GM23338 (cell line): ENCODE measurements at regions not wholly inside any gene's neighbourhood (a gene's known extent, or its start where the extent isn't known, plus 50 kb on each side); places are given as distances from the start of the nearest gene placed in this dataset.

ENCODE experiments used
- ATAC-seq: fragments of 200-7000 bp; cut with Tn5 transposase; 3 replicates; pipeline ENCODE4 v1.9.1; 2020
- DNase-seq: peaks from one replicate; pipeline ENCODE4 v3.0.0-alpha.2; 2015; ENCODE audit warnings: low spot score
- H2AFZ ChIP-seq: fragments of 200-600 bp; sonication (generic); 2 replicates; pipeline ENCODE4 v1.8.0; 2016; ENCODE audit warnings: antibody characterized with exemption, mild to moderate bottlenecking, moderate library complexity
- H3F3A ChIP-seq: fragments of 200-600 bp; sonication (generic); replicated peaks from 2 replicates; pipeline ENCODE4 v1.8.0; 2017; ENCODE audit warnings: antibody characterized with exemption, mixed run types, low read depth
- H3K27ac ChIP-seq: fragments of 200-600 bp; sonication (generic); 2 replicates; pipeline ENCODE4 v1.6.1; 2016; ENCODE audit warnings: low read depth
- H3K27me3 ChIP-seq: fragments of 200-600 bp; sonication (generic); 2 replicates; pipeline ENCODE4 v1.8.0; 2016; ENCODE audit warnings: mild to moderate bottlenecking, mixed run types, moderate library complexity; ENCODE audit not compliant: insufficient read depth
- H3K36me3 ChIP-seq: fragments of 200-600 bp; sonication (generic); 2 replicates; pipeline ENCODE4 v1.8.0; 2016; ENCODE audit warnings: mild to moderate bottlenecking; ENCODE audit not compliant: insufficient read depth
- H3K4me1 ChIP-seq: fragments of 200-600 bp; sonication (generic); 2 replicates; pipeline ENCODE4 v1.8.0; 2016; ENCODE audit warnings: mild to moderate bottlenecking, moderate library complexity; ENCODE audit not compliant: insufficient read depth
- H3K4me2 ChIP-seq: fragments of 200-600 bp; sonication (generic); 2 replicates; pipeline ENCODE4 v1.7.1; 2017; ENCODE audit warnings: mixed run types
- H3K4me3 ChIP-seq: fragments of 200-600 bp; sonication (generic); 2 replicates; pipeline ENCODE4 v1.6.1; 2016; ENCODE audit warnings: mixed run types
- H3K79me2 ChIP-seq: fragments of 200-600 bp; sonication (generic); replicated peaks from 2 replicates; pipeline ENCODE4 v1.8.0; 2017; ENCODE audit warnings: mild to moderate bottlenecking; ENCODE audit not compliant: insufficient read depth
- H3K9me2 ChIP-seq: fragments of 200-600 bp; sonication (generic); 2 replicates; pipeline ENCODE4 v1.8.0; 2017; ENCODE audit not compliant: insufficient read depth
- H4K20me1 ChIP-seq: fragments of 200-600 bp; sonication (generic); replicated peaks from 2 replicates; pipeline ENCODE4 v1.8.0; 2017; ENCODE audit warnings: mild to moderate bottlenecking; ENCODE audit not compliant: insufficient read depth
- H3K27ac Mint-ChIP-seq: 2 replicates; pipeline ENCODE4 v1.8.0; 2020; ENCODE audit warnings: inconsistent platforms, mild to moderate bottlenecking, moderate library complexity, mixed read lengths
- H3K27me3 Mint-ChIP-seq: 3 replicates; pipeline ENCODE4 v1.8.0; 2022; ENCODE audit warnings: low read depth, mild to moderate bottlenecking, moderate library complexity, mixed read lengths, inconsistent platforms; ENCODE audit not compliant: insufficient read depth, poor library complexity
- H3K36me3 Mint-ChIP-seq: 3 replicates; pipeline ENCODE4 v1.8.0; 2021; ENCODE audit warnings: low read depth, mild to moderate bottlenecking, inconsistent platforms, moderate library complexity, mixed read lengths
- H3K4me1 Mint-ChIP-seq: 3 replicates; pipeline ENCODE4 v1.8.0; 2020; ENCODE audit warnings: mild to moderate bottlenecking, inconsistent platforms, mixed read lengths
- H3K4me3 Mint-ChIP-seq: 3 replicates; pipeline ENCODE4 v1.8.0; 2021; ENCODE audit warnings: moderate library complexity, mild to moderate bottlenecking, inconsistent platforms, mixed read lengths
- H3K9me3 Mint-ChIP-seq: 3 replicates; pipeline ENCODE4 v1.8.0; 2020; ENCODE audit warnings: moderate library complexity, mild to moderate bottlenecking, inconsistent platforms, mixed read lengths
- CREB1 ChIP-seq: fragments of 250-450 bp; sonication (Bioruptor Pico); IDR thresholded peaks from 2 replicates; pipeline ENCODE4 v1.5.0; 2020; ENCODE audit warnings: low read depth, mild to moderate bottlenecking, moderate library complexity
- EZH2 ChIP-seq: fragments of 200-600 bp; sonication (generic); IDR thresholded peaks from one replicate; pipeline ENCODE4 v1.8.0; 2017; ENCODE audit warnings: antibody characterized with exemption, mild to moderate bottlenecking, low read depth; ENCODE audit not compliant: unreplicated experiment
- EZH2phosphoT487 ChIP-seq: fragments of 200-600 bp; sonication (generic); IDR thresholded peaks from one replicate; pipeline ENCODE4 v1.8.1; 2018; ENCODE audit warnings: antibody characterized with exemption; ENCODE audit not compliant: unreplicated experiment
- JUNB ChIP-seq: IDR thresholded peaks from one replicate; pipeline ENCODE4 v1.6.1; 2016; ENCODE audit warnings: antibody characterized with exemption; ENCODE audit not compliant: unreplicated experiment
- NANOG ChIP-seq: IDR thresholded peaks from 2 replicates; pipeline ENCODE4 v1.6.1; 2016; ENCODE audit warnings: antibody characterized with exemption, borderline replicate concordance
- POLR2AphosphoS5 ChIP-seq: IDR thresholded peaks from 2 replicates; pipeline ENCODE4 v1.6.1; 2016; ENCODE audit warnings: antibody characterized with exemption, low read depth
- STAT1 ChIP-seq: IDR thresholded peaks from one replicate; pipeline ENCODE4 v1.6.1; 2016; ENCODE audit warnings: antibody characterized with exemption; ENCODE audit not compliant: unreplicated experiment
- ZNF114 ChIP-seq: fragments of 250-450 bp; sonication (Bioruptor Pico); IDR thresholded peaks from 2 replicates; pipeline ENCODE4 v1.5.0; 2020; ENCODE audit warnings: mild to moderate bottlenecking, moderate library complexity
- ZNF331 ChIP-seq: fragments of 250-450 bp; sonication (Bioruptor Pico); IDR thresholded peaks from 2 replicates; pipeline ENCODE4 v1.5.0; 2020; ENCODE audit warnings: low read depth, mild to moderate bottlenecking, moderate library complexity
- TF ChIP-seq, protein P1 (sequence below): fragments of 250-450 bp; sonication (Bioruptor Pico); IDR thresholded peaks from 2 replicates; pipeline ENCODE4 v1.5.0; 2020; ENCODE audit warnings: mild to moderate bottlenecking, moderate library complexity
- TF ChIP-seq, protein P2 (sequence below): IDR thresholded peaks from one replicate; pipeline ENCODE4 v1.6.1; 2018; ENCODE audit warnings: antibody characterized with exemption; ENCODE audit not compliant: unreplicated experiment
- TF ChIP-seq, protein P3 (sequence below): IDR thresholded peaks from 2 replicates; pipeline ENCODE4 v1.6.1; 2016; ENCODE audit warnings: antibody characterized with exemption
- TF ChIP-seq, protein P4 (sequence below), 2 experiments: fragments of 200-600 bp in 1 of 2; sonication (generic) in 1 of 2; conservative IDR thresholded peaks; 2 replicates each; pipeline versions ENCODE4 v1.5.1 to v1.6.1; 2016 to 2017; ENCODE audit warnings: antibody characterized with exemption in 2 of 2, low read depth in 2 of 2, mild to moderate bottlenecking in 2 of 2, moderate library complexity in 1 of 2

DNA sequence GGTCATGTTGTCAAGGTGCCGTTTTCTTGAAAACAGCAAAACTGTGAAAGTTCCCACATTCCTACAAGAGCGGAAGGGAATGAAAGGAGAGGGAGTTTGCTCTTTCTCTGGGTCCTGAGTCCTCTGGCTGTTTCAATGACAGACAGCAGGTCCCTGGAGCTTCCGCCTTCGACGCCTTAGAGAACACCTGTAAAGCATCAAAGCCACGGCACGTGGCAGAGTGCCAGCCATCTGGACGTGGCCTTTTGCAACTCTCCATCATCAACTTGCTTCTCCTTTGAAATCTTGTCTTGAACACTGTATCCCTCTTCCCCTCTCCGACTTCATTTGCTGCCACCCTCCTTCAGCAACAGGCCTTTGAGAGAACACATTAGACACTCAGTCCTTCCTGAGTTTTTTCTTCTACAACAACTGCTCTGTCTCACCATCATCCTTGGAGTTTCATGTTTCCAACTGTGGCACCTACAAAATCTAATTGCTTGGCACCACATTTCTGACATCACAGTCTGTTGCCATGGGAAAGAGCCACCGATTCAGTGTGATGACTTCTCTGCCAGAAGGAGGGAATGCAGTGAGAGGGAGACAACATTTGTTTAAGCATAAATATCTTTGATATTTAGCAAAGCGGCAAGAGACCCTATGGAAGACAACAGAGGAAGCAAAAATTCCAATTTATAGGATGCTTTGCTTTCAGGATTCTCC, 204.9 kb upstream of the PTER start:
- Mint-ChIP-seq H3K36me3 (peaks cover 21% of the 10 kb centered on the region; the same call in 2 of the 3 replicates), H3K27me3 (no peaks in the 10 kb centered on the region), H3K4me3 (no peak overlapping the region), H3K9me3 (peaks cover 18% of the 10 kb centered on the region), H3K4me1 (peaks cover 12% of the 10 kb centered on the region), H3K27ac (no peak overlapping the region)
- Histone ChIP-seq H3K27ac (no peak overlapping the region), H4K20me1 (no peaks in the 10 kb centered on the region), H3K9me2 (peaks cover 10% of the 10 kb centered on the region; the same call in 1 of the 2 replicates), H3K79me2 (no peaks in the 10 kb centered on the region), H3F3A (no peaks in the 10 kb centered on the region), H2AFZ (no peak overlapping the region; the same call in 1 of the 2 replicates), H3K36me3 (no peaks in the 10 kb centered on the region), H3K4me3 (no peak overlapping the region), H3K27me3 (no peaks in the 10 kb centered on the region), H3K4me2 (no peak overlapping the region), H3K4me1 (peaks cover 11% of the 10 kb centered on the region)
- no peak for DNase-seq
- TF ChIP-seq EZH2phosphoT487 (no peak), ZNF331 (CRISPR knock-in tag) (no peak), EZH2 (no peak), STAT1 (no peak), ZNF114 (CRISPR knock-in tag) (no peak), NANOG (no peak), POLR2AphosphoS5 (no peak), CREB1 (CRISPR knock-in tag) (no peak), JUNB (no peak)
- TF ChIP-seq, protein P1, sequence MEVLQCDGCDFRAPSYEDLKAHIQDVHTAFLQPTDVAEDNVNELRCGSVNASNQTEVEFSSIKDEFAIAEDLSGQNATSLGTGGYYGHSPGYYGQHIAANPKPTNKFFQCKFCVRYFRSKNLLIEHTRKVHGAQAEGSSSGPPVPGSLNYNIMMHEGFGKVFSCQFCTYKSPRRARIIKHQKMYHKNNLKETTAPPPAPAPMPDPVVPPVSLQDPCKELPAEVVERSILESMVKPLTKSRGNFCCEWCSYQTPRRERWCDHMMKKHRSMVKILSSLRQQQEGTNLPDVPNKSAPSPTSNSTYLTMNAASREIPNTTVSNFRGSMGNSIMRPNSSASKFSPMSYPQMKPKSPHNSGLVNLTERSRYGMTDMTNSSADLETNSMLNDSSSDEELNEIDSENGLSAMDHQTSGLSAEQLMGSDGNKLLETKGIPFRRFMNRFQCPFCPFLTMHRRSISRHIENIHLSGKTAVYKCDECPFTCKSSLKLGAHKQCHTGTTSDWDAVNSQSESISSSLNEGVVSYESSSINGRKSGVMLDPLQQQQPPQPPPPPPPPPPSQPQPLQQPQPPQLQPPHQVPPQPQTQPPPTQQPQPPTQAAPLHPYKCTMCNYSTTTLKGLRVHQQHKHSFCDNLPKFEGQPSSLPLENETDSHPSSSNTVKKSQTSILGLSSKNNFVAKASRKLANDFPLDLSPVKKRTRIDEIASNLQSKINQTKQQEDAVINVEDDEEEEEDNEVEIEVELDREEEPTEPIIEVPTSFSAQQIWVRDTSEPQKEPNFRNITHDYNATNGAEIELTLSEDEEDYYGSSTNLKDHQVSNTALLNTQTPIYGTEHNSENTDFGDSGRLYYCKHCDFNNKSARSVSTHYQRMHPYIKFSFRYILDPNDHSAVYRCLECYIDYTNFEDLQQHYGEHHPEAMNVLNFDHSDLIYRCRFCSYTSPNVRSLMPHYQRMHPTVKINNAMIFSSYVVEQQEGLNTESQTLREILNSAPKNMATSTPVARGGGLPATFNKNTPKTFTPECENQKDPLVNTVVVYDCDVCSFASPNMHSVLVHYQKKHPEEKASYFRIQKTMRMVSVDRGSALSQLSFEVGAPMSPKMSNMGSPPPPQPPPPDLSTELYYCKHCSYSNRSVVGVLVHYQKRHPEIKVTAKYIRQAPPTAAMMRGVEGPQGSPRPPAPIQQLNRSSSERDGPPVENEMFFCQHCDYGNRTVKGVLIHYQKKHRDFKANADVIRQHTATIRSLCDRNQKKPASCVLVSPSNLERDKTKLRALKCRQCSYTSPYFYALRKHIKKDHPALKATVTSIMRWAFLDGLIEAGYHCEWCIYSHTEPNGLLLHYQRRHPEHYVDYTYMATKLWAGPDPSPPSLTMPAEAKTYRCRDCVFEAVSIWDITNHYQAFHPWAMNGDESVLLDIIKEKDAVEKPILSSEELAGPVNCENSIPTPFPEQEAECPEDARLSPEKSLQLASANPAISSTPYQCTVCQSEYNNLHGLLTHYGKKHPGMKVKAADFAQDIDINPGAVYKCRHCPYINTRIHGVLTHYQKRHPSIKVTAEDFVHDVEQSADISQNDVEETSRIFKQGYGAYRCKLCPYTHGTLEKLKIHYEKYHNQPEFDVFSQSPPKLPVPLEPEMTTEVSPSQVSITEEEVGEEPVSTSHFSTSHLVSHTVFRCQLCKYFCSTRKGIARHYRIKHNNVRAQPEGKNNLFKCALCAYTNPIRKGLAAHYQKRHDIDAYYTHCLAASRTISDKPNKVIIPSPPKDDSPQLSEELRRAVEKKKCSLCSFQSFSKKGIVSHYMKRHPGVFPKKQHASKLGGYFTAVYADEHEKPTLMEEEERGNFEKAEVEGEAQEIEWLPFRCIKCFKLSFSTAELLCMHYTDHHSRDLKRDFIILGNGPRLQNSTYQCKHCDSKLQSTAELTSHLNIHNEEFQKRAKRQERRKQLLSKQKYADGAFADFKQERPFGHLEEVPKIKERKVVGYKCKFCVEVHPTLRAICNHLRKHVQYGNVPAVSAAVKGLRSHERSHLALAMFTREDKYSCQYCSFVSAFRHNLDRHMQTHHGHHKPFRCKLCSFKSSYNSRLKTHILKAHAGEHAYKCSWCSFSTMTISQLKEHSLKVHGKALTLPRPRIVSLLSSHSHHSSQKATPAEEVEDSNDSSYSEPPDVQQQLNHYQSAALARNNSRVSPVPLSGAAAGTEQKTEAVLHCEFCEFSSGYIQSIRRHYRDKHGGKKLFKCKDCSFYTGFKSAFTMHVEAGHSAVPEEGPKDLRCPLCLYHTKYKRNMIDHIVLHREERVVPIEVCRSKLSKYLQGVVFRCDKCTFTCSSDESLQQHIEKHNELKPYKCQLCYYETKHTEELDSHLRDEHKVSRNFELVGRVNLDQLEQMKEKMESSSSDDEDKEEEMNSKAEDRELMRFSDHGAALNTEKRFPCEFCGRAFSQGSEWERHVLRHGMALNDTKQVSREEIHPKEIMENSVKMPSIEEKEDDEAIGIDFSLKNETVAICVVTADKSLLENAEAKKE (CRISPR knock-in tag): no peak
- TF ChIP-seq, protein P2, sequence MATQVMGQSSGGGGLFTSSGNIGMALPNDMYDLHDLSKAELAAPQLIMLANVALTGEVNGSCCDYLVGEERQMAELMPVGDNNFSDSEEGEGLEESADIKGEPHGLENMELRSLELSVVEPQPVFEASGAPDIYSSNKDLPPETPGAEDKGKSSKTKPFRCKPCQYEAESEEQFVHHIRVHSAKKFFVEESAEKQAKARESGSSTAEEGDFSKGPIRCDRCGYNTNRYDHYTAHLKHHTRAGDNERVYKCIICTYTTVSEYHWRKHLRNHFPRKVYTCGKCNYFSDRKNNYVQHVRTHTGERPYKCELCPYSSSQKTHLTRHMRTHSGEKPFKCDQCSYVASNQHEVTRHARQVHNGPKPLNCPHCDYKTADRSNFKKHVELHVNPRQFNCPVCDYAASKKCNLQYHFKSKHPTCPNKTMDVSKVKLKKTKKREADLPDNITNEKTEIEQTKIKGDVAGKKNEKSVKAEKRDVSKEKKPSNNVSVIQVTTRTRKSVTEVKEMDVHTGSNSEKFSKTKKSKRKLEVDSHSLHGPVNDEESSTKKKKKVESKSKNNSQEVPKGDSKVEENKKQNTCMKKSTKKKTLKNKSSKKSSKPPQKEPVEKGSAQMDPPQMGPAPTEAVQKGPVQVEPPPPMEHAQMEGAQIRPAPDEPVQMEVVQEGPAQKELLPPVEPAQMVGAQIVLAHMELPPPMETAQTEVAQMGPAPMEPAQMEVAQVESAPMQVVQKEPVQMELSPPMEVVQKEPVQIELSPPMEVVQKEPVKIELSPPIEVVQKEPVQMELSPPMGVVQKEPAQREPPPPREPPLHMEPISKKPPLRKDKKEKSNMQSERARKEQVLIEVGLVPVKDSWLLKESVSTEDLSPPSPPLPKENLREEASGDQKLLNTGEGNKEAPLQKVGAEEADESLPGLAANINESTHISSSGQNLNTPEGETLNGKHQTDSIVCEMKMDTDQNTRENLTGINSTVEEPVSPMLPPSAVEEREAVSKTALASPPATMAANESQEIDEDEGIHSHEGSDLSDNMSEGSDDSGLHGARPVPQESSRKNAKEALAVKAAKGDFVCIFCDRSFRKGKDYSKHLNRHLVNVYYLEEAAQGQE: no peak
- TF ChIP-seq, protein P3, sequence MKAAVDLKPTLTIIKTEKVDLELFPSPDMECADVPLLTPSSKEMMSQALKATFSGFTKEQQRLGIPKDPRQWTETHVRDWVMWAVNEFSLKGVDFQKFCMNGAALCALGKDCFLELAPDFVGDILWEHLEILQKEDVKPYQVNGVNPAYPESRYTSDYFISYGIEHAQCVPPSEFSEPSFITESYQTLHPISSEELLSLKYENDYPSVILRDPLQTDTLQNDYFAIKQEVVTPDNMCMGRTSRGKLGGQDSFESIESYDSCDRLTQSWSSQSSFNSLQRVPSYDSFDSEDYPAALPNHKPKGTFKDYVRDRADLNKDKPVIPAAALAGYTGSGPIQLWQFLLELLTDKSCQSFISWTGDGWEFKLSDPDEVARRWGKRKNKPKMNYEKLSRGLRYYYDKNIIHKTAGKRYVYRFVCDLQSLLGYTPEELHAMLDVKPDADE: no peak
- TF ChIP-seq, protein P4, sequence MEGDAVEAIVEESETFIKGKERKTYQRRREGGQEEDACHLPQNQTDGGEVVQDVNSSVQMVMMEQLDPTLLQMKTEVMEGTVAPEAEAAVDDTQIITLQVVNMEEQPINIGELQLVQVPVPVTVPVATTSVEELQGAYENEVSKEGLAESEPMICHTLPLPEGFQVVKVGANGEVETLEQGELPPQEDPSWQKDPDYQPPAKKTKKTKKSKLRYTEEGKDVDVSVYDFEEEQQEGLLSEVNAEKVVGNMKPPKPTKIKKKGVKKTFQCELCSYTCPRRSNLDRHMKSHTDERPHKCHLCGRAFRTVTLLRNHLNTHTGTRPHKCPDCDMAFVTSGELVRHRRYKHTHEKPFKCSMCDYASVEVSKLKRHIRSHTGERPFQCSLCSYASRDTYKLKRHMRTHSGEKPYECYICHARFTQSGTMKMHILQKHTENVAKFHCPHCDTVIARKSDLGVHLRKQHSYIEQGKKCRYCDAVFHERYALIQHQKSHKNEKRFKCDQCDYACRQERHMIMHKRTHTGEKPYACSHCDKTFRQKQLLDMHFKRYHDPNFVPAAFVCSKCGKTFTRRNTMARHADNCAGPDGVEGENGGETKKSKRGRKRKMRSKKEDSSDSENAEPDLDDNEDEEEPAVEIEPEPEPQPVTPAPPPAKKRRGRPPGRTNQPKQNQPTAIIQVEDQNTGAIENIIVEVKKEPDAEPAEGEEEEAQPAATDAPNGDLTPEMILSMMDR (conservative IDR thresholded peaks at IDR 0.05; ENCODE audit: low read depth in 2 of 2): no peak
- ATAC-seq: no peak
